ENCODE measurements at regions not wholly inside any gene's neighbourhood (a gene's known extent, or its start where the extent isn't known, plus 50 kb on each side); places are given as distances from the start of the nearest gene placed in this dataset.
A peak's percentile ranks its signal among the peaks of the same experiment; 100 is the strongest.

DNA sequence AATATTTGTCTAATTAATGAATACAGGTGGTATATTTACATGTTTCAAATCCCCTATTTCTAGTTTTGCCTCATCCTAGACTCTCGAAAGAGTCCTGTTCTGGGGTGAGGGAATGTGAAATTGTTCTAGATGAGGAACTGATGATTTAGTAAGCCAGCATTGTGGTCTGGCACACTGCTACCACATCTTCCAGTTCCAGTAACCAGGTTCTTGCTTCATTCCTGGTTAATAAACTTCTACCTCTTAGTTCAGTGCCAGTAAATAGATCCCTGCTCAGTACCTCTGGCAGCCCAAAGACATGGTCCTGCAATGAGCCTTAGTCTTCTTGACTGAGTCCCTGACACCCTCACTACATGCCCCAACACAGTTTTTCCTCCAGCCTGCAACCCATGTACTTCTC lies 207.7 kb downstream of the SREK1 start:
- H3K4me1 Mint-ChIP-seq (ENCODE audit: low read depth), result no peaks in the 10 kb centered on the region
- no peak overlapping the region for H3K4me3 Mint-ChIP-seq
- Histone ChIP-seq H3K9me3 (ENCODE audit: control insufficient read depth in 1 of 2, insufficient read depth in 1 of 2, low read length in 2 of 2) (no peaks in the 10 kb centered on the region), H3K36me3 (ENCODE audit: insufficient read depth, low read length) (no peaks in the 10 kb centered on the region), H3K4me3 (ENCODE audit: low read length) (no peak overlapping the region), H3K4me1 (ENCODE audit: insufficient read depth, low read length) (no peaks in the 10 kb centered on the region), H3K27me3 (ENCODE audit: control insufficient read depth in 1 of 2, insufficient read depth in 2 of 2, low read length in 2 of 2) (no peaks in the 10 kb centered on the region), H3K27ac (ENCODE audit: low read depth in 1 of 2, low read length in 2 of 2) (no peak overlapping the region)
- no peak overlapping the region for H3K27ac Mint-ChIP-seq
- intact Hi-C loops (cut with DNase I, micrococcal nuclease), result no loop called here
- ChIA-PET CTCF (no interaction called here), POLR2A (no interaction called here)
- H3K36me3 Mint-ChIP-seq (ENCODE audit: low read depth), result no peaks in the 10 kb centered on the region
- H3K9me3 Mint-ChIP-seq, result no peaks in the 10 kb centered on the region
- DNase-seq (peak in 1 of 14 experiments; percentile 13), ATAC-seq (ENCODE audit: poor library complexity) (no peak)
- H3K27me3 Mint-ChIP-seq, result peaks cover 17% of the 10 kb centered on the region
- TF ChIP-seq, protein P1, sequence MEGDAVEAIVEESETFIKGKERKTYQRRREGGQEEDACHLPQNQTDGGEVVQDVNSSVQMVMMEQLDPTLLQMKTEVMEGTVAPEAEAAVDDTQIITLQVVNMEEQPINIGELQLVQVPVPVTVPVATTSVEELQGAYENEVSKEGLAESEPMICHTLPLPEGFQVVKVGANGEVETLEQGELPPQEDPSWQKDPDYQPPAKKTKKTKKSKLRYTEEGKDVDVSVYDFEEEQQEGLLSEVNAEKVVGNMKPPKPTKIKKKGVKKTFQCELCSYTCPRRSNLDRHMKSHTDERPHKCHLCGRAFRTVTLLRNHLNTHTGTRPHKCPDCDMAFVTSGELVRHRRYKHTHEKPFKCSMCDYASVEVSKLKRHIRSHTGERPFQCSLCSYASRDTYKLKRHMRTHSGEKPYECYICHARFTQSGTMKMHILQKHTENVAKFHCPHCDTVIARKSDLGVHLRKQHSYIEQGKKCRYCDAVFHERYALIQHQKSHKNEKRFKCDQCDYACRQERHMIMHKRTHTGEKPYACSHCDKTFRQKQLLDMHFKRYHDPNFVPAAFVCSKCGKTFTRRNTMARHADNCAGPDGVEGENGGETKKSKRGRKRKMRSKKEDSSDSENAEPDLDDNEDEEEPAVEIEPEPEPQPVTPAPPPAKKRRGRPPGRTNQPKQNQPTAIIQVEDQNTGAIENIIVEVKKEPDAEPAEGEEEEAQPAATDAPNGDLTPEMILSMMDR (IDR thresholded peaks at IDR 0.05), result no peak

DNA sequence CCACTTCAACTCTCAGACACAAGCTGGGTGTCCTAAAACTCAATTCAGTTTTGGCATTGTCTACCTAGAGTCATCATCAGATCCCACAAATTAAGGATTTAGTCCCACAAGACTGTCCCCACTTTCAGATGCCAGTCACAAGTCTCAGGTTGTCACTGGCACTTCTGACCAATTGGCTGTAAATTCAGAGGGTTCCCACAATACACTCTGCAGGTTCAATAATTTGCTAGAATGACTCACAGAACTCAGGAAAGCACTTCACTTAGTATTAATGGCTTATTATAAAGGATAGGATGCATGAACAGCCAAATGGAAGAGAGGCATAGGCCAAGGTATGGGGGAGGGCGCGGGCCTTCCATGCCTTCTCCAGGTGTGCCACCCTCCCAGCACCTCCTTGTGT lies 209.1 kb downstream of the SREK1 start:
- POLR2A ChIA-PET, result no interaction called here
- ATAC-seq (ENCODE audit: poor library complexity) (no peak), DNase-seq (no peak)
- TF ChIP-seq, protein P1 (IDR thresholded peaks at IDR 0.05), result no peak
- Mint-ChIP-seq H3K9me3 (no peaks in the 10 kb centered on the region), H3K27me3 (peaks cover 15% of the 10 kb centered on the region), H3K4me3 (no peak overlapping the region), H3K36me3 (ENCODE audit: low read depth) (no peaks in the 10 kb centered on the region), H3K4me1 (ENCODE audit: low read depth) (no peaks in the 10 kb centered on the region), H3K27ac (no peak overlapping the region)
- intact Hi-C loops (cut with DNase I, micrococcal nuclease), result no loop called here
- H3K27ac ChIP-seq (ENCODE audit: low read depth in 1 of 2, low read length in 2 of 2), result no peak overlapping the region
- CTCF ChIA-PET, result no interaction called here
- H3K9me3 ChIP-seq (ENCODE audit: control insufficient read depth in 1 of 2, insufficient read depth in 1 of 2, low read length in 2 of 2), result no peaks in the 10 kb centered on the region
- H3K4me1 ChIP-seq (ENCODE audit: insufficient read depth, low read length), result no peaks in the 10 kb centered on the region
- peaks cover 0 to 3% of the 10 kb centered on the region in 2 experiments for H3K27me3 ChIP-seq (ENCODE audit: control insufficient read depth in 1 of 2, insufficient read depth in 2 of 2, low read length in 2 of 2)
- no peaks in the 10 kb centered on the region for H3K36me3 ChIP-seq (ENCODE audit: insufficient read depth, low read length)
- no peak overlapping the region for H3K4me3 ChIP-seq (ENCODE audit: low read length)

DNA sequence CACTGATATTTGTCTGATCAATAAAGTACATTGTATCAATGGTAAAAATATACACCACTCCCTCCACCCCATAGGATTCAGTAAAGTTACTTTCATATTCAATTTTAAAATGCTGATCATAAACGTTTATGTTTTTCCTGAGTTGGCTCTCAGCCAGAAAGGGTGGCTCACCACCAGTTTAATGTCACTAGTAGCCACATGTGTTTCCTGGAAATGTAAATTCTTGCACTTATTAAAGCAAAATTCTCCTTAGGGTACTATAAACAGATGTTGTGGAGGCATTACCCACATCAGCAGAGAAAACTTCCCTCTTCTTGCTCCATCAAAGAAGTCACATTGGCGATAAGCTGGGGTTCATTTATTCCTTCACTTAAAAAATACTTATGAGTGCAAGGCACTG lies 210.3 kb downstream of the SREK1 start:
- H3K27ac Mint-ChIP-seq, result no peak overlapping the region
- no peaks in the 10 kb centered on the region for H3K36me3 ChIP-seq (ENCODE audit: insufficient read depth, low read length)
- CTCF ChIA-PET, result no interaction called here

More for the DNA sequence above, 210.3 kb downstream of the SREK1 start:
- H3K4me3 Mint-ChIP-seq, result no peak overlapping the region
- TF ChIP-seq, protein P1 (IDR thresholded peaks at IDR 0.05), result no peak
- H3K4me1 ChIP-seq (ENCODE audit: insufficient read depth, low read length), result no peaks in the 10 kb centered on the region
- H3K36me3 Mint-ChIP-seq (ENCODE audit: low read depth), result no peaks in the 10 kb centered on the region
- intact Hi-C loops (cut with DNase I, micrococcal nuclease), result no loop called here
- no peak overlapping the region for H3K4me3 ChIP-seq (ENCODE audit: low read length)
- ATAC-seq (ENCODE audit: poor library complexity) (no peak), DNase-seq (no peak)
- H3K9me3 Mint-ChIP-seq, result no peaks in the 10 kb centered on the region
- no peak overlapping the region for H3K27ac ChIP-seq (ENCODE audit: low read depth in 1 of 2, low read length in 2 of 2)
- peaks cover 5% of the 10 kb centered on the region for H3K27me3 Mint-ChIP-seq
- no peaks in the 10 kb centered on the region for H3K9me3 ChIP-seq (ENCODE audit: control insufficient read depth in 1 of 2, insufficient read depth in 1 of 2, low read length in 2 of 2)
- H3K27me3 ChIP-seq (ENCODE audit: control insufficient read depth in 1 of 2, insufficient read depth in 2 of 2, low read length in 2 of 2), result peaks cover 0 to 3% of the 10 kb centered on the region in 2 experiments
- H3K4me1 Mint-ChIP-seq (ENCODE audit: low read depth), result no peaks in the 10 kb centered on the region
- POLR2A ChIA-PET, result no interaction called here
